GM19328 (cell line): ENCODE measurements at regions not wholly inside any gene's neighbourhood (a gene's known extent, or its start where the extent isn't known, plus 50 kb on each side); places are given as distances from the start of the nearest gene placed in this dataset.

Source experiments
- ATAC-seq: cut with Tn5 transposase; IDR thresholded peaks from one replicate; pipeline ENCODE4 v1.9.1; 2021; ENCODE audit warnings: mild to moderate bottlenecking, moderate library complexity; ENCODE audit not compliant: unreplicated experiment

- ATAC-seq = no peak
Measured at GRCh38 chr6:19492636-19493405, 344.3 kb upstream of the ID4 start.

DNA sequence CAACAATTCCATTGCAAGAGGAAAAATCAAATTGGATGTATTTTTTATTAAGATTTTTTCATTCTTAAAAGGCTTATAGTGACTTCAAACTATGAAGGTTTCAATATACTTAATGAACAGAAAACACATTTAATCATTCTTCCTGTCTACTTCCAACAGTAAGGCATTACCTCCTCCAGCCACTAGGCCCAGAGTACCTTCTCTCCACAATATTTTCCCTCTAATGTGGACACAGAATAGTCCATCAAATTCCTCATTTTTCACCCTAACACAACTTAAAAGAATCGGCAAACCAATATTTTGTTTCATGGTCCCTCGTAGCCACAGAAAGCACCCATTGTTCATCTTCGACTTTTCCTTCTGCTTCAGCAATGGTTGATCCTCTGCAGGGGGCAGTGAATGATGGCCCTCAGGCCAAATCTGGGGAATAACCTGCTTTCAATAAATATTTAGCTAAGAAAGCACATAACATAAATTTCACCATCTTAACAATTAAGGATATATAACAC is 335.4 kb upstream of the ID4 start:
- ATAC-seq = no peak

GRCh38 chr6:19502301-19502700 is 334.9 kb upstream of the ID4 start:
- no peak for ATAC-seq

- ATAC-seq = no peak
Measured at GRCh38 chr6:19515939-19516338, 321.2 kb upstream of the ID4 start.

- no peak for ATAC-seq
Measured at GRCh38 chr6:19519941-19520340, 317.2 kb upstream of the ID4 start.

- no peak for ATAC-seq
Measured at GRCh38 chr6:19524366-19525186, 312.6 kb upstream of the ID4 start.

- ATAC-seq = no peak
Measured at GRCh38 chr6:19525673-19526072, 311.5 kb upstream of the ID4 start.

DNA sequence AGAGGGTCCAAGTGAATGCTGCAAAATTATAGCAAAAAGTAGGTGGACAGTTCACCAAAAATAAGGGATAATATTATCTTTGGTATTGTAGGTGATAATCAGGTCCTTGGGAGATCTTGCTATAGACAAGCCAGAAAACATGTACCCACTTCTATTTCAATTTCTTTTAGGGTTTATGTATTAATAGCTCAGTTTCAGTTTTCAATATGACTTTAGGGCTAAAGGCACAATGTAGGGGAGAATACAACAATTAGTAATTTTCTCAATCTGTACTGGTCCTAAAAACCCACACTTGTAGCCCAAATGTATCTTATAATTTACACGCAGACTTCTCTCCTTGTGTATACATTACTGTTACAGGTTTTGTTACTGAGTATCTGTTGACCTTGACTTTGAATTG is 307.0 kb upstream of the ID4 start:
- ATAC-seq = no peak

- no peak for ATAC-seq
Measured at GRCh38 chr6:19535351-19535750, 301.8 kb upstream of the ID4 start.

DNA sequence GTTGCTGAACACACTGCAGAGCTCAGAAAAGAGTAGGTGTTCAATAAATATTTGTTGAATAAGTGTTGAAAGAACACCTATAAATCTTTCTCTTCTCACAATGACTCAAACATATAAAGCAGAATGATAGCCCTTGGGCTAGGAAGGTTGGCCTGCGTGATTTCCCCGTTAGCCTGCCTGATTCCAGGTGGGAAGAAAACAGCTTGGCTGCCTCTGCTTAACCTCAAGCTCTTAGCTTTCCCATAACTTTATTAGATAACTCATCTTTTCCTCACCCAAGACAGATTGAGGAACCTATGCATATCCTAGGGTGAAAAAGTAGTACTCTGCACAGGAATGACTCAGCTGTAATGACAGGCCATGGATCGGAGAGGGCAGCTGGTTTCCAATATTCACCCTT is 300.3 kb upstream of the ID4 start:
- ATAC-seq = no peak

- no peak for ATAC-seq
Measured at GRCh38 chr6:19538096-19538495, 299.1 kb upstream of the ID4 start.

GRCh38 chr6:19547507-19547906 is 289.7 kb upstream of the ID4 start:
- ATAC-seq = no peak

- no peak for ATAC-seq
Measured at GRCh38 chr6:19549109-19549508, 288.1 kb upstream of the ID4 start.

GRCh38 chr6:19550380-19550779 is 286.8 kb upstream of the ID4 start:
- no peak for ATAC-seq

DNA sequence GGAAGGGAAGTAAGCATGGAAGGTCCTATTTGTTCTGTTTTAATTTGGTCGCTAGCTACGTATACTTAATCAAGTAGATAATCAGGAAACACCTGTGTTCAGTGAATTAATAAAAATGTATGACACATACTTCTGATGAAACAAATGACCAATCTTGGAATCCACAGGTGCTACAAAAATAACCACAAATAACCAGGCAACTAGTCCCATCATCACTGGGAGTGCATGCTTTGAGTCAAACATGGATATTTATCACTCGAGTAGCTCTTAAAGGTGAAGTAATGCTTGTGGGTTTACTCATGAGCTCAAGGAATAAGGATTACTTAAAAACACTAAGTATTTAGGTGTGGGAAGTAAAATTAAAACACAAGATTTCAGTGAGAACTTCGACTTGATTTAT is 285.6 kb upstream of the ID4 start:
- no peak for ATAC-seq

DNA sequence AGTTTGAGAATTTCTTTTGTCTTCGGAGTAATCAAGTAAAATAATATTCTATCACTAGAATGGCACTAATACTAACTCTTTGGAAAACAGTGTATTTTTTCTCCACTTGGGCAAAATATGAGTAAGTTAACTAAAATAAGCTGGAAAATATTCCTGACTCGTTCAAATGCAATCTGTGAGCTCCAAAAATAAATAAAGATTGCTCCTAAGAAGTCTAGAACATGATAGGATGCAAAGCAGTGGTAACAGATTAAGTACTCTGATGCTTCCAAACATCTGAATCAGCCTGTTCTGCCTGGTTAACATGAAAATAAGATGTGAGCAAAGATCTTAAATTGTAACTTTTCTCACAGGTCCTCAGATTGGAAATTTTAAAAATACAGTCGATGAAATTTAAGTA is 285.1 kb upstream of the ID4 start:
- ATAC-seq = no peak

DNA sequence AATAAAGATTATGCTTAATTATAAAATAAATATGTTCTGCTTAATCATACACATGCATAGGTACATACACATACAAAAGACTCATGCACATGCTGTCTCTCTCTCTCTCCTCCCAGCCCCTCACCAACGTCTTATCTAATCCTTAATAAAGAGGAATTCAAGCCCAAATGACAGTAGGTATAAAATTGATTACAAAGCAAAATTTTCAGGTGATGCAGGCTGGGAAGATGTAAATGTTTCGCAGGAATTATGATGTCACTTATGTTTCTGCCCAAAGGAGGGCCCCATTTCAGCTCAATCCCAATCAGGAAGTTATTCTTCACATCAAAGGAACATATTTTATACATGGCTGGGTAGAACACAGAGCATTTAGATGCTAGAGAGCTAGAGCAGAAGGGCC is 284.6 kb upstream of the ID4 start:
- no peak for ATAC-seq

DNA sequence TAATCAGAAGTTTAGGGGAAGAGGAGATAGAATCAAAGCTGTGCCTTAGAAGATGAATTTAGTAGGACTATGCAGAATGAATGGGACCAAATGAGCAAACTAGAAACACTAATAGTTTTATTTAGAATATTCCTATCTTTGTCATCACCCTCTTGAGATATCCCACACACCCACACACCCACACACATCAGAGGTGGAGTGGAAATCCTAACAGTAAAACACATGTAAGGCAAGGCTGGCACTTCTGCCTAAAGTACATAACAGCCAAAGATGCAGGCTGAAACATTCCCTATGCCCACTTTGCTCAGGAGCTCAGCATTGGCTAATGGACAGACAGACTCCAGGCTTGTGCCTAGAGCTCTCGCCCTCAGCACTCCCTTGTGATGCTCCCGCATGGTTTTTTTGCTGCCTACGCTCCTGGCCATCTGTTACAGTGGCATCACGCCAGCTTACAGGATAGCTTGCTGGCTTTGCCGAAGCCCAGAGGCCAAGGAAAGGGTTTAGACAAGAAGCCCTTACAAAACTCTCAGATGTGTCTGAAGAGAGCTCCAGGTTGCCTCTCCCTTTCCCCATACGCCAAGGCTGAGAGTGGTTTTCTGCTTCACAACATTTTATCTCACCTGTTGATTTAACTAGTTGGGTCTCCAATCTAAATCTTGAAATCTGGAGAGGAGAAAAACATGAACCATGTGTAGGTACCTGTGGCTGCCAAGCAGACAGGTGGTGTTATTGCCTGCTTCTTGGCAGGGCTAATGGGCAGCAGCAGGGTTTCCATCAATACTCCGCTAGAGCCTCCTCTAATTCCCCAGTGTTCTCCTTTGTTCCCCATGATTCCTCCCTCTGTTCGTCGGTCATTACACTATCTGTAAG is 282.6 kb upstream of the ID4 start:
- no peak for ATAC-seq

DNA sequence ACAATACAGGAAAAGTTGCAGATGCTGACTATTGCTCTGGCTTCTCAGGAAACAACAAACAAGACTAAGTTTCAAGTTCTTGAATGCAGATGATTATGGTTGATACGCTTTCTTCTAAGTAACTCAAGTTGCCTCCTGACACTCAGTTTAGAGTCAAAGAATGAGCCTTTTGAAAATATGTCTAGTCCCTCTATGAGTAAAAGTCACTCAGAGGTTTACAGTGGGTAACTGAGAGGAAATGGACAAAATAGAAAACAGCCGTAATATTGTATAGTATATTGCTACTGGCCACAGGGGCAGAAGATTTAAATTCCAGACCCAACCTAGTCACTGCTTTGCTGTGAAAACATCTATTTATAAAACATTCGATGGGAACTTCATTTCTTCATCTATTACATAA is 280.0 kb upstream of the ID4 start:
- ATAC-seq = no peak

GRCh38 chr6:19558201-19558600 is 279.0 kb upstream of the ID4 start:
- ATAC-seq = no peak

GRCh38 chr6:19558934-19559333 is 278.2 kb upstream of the ID4 start:
- ATAC-seq = no peak
